Endothelial cell of umbilical vein (primary cell): ENCODE measurements at regions not wholly inside any gene's neighbourhood (a gene's known extent, or its start where the extent isn't known, plus 50 kb on each side); places are given as distances from the start of the nearest gene placed in this dataset.

Experiments used
- BruUV-seq: library from RNA; stranded (reverse); fragments of 400-500 nt; replicated peaks from 2 replicates; lab custom pipeline; 2021; lab: Mats Ljungman, UMichigan
- CTCF ChIA-PET: fragments of 300-600, 350-600 bp; sonication (Branson Sonifier 250); formaldehyde crosslinking; loops from one replicate; lab custom pipeline; 2021; ENCODE audit warnings: antibody characterized with exemption, inconsistent platforms; lab: Charles Lee
- POLR2A ChIA-PET: fragments of 300-600, 350-600 bp; sonication (Branson Sonifier 250); formaldehyde crosslinking; loops from one replicate; lab custom pipeline; 2021; ENCODE audit warnings: antibody characterized with exemption, inconsistent platforms; lab: Charles Lee
- DNase-seq: peaks from one replicate; pipeline ENCODE4 v3.0.0-alpha.2; 2011; ENCODE audit warnings: low read depth, low spot score
- FAIRE-seq: peaks from 2 replicates; lab custom pipeline; 2011; peaks lifted over from hg19 to GRCh38; lab: Jason Lieb, UNC
- H2AFZ ChIP-seq: 2 replicates; pipeline ENCODE4 v1.6.0; 2012; ENCODE audit warnings: low read depth, low read length, control low read depth, inconsistent platforms
- H3K27ac ChIP-seq: 2 replicates; pipeline ENCODE4 v1.5.1; 2011; ENCODE audit warnings: low read depth, mild to moderate bottlenecking, control low read depth, low read length, moderate library complexity; ENCODE audit not compliant: insufficient read depth
- H3K27me3 ChIP-seq, 2 experiments: 2 replicates each; pipeline versions ENCODE4 v1.6.0 to v1.6.1; 2011; ENCODE audit warnings: low read length in 2 of 2, mixed read lengths in 1 of 2; ENCODE audit not compliant: control insufficient read depth in 2 of 2, insufficient read depth in 2 of 2
- H3K36me3 ChIP-seq, 2 experiments: 2 replicates in 1 of 2; 3 replicates in 1 of 2; pipeline ENCODE4 v1.5.1; 2011; ENCODE audit warnings: low read length in 2 of 2, mild to moderate bottlenecking in 1 of 2, moderate library complexity in 1 of 2; ENCODE audit not compliant: control insufficient read depth in 2 of 2, insufficient read depth in 2 of 2; ENCODE audit errors: extremely low read depth in 1 of 2
- H3K4me1 ChIP-seq: 3 replicates; pipeline ENCODE4 v1.5.1; 2011; ENCODE audit warnings: mild to moderate bottlenecking, low read length; ENCODE audit not compliant: control insufficient read depth, insufficient read depth; ENCODE audit errors: extremely low read depth
- H3K4me2 ChIP-seq: 2 replicates; pipeline ENCODE4 v1.6.1; 2011; ENCODE audit warnings: low read length, control low read depth, mixed read lengths; ENCODE audit not compliant: insufficient read depth
- H3K4me3 ChIP-seq, 3 experiments: fragments of 200-600 bp in 1 of 3; sonication (generic), shearing (Covaris generic) in 1 of 3; replicated peaks in 1 of 3; 2 replicates each; pipeline ENCODE4 v1.5.1; 2011 to 2016; ENCODE audit warnings: control low read depth in 3 of 3, low read length in 3 of 3, mild to moderate bottlenecking in 2 of 3, inconsistent platforms in 1 of 3, low read depth in 1 of 3, moderate library complexity in 1 of 3; ENCODE audit not compliant: insufficient read depth in 1 of 3
- H3K79me2 ChIP-seq: 2 replicates; pipeline ENCODE4 v1.6.0; 2012; ENCODE audit warnings: low read length, inconsistent platforms; ENCODE audit not compliant: control insufficient read depth, insufficient read depth
- H3K9ac ChIP-seq: replicated peaks from 2 replicates; pipeline ENCODE3; 2011; ENCODE audit warnings: low read length, control low read depth; ENCODE audit not compliant: insufficient read depth; ENCODE audit errors: extremely low read depth
- H3K9me1 ChIP-seq: replicated peaks from 3 replicates; pipeline ENCODE4 v1.6.0; 2011; ENCODE audit warnings: mild to moderate bottlenecking, low read length; ENCODE audit not compliant: control insufficient read depth, insufficient read depth; ENCODE audit errors: extremely low read depth
- H3K9me3 ChIP-seq: replicated peaks from 2 replicates; pipeline ENCODE4 v1.5.1; 2012; ENCODE audit warnings: low read length, inconsistent platforms; ENCODE audit not compliant: control insufficient read depth, insufficient read depth
- H4K20me1 ChIP-seq: replicated peaks from 2 replicates; pipeline ENCODE3; 2011; ENCODE audit warnings: mild to moderate bottlenecking, low read length; ENCODE audit not compliant: control insufficient read depth, insufficient read depth; ENCODE audit errors: extremely low read depth
- FOS ChIP-seq: IDR thresholded peaks from 2 replicates; pipeline ENCODE4 v1.6.1; 2011; ENCODE audit warnings: mild to moderate bottlenecking, low read length, moderate library complexity, borderline replicate concordance; ENCODE audit not compliant: insufficient read depth
- GATA2 ChIP-seq: IDR thresholded peaks from 2 replicates; pipeline ENCODE4 v1.7.0; 2011; ENCODE audit warnings: low read depth, mild to moderate bottlenecking, moderate library complexity, mixed read lengths, low read length; ENCODE audit not compliant: insufficient read length, insufficient read depth
- JUN ChIP-seq: IDR thresholded peaks from 2 replicates; pipeline ENCODE4 v1.6.1; 2011; ENCODE audit warnings: borderline replicate concordance, low read depth; ENCODE audit not compliant: insufficient read length, insufficient read depth
- MAX ChIP-seq: IDR thresholded peaks from 2 replicates; pipeline ENCODE4 v1.6.1; 2011; ENCODE audit not compliant: insufficient read depth, insufficient read length
- MYC ChIP-seq: IDR thresholded peaks from one replicate; pipeline ENCODE4 v1.6.1; 2011; ENCODE audit warnings: mild to moderate bottlenecking, low read depth, low read length
- POLR2A ChIP-seq: IDR thresholded peaks from 2 replicates; pipeline ENCODE4 v1.6.1; 2012; ENCODE audit warnings: low read depth, mild to moderate bottlenecking, control low read depth, low read length
- POLR2AphosphoS5 ChIP-seq: IDR thresholded peaks from 2 replicates; pipeline ENCODE4 v1.6.1; 2012; ENCODE audit warnings: low read depth, mild to moderate bottlenecking, control low read depth, low read length, moderate library complexity; ENCODE audit not compliant: insufficient read depth
- dilution Hi-C: fragments of 300-500 bp; cut with MboI; formaldehyde crosslinking; loops from one replicate; pipeline ENCODE4 v1.15.0; 2019; ENCODE audit warnings: low sequenced_read_pairs; ENCODE audit not compliant: extremely low pct_ligation_motif_present
- intact Hi-C: fragments of 100-400 bp; cut with micrococcal nuclease; formaldehyde crosslinking; loops from one replicate; pipeline ENCODE4 v1.10.0; 2022
- TF ChIP-seq, protein P1 (sequence below), 2 donors: IDR thresholded peaks; 1 replicate in 1 of 2; 2 replicates in 1 of 2; pipeline ENCODE4 v1.5.1; 2011; ENCODE audit warnings: low read length in 2 of 2, mild to moderate bottlenecking in 2 of 2, moderate library complexity in 2 of 2, control low read depth in 1 of 2, inconsistent platforms in 1 of 2, low read depth in 1 of 2; ENCODE audit not compliant: insufficient read depth in 1 of 2; ENCODE audit errors: extremely low read depth in 1 of 2

- TF ChIP-seq MYC (no peak), FOS (no peak), JUN (no peak), GATA2 (no peak), POLR2AphosphoS5 (no peak), MAX (no peak), POLR2A (no peak)
- TF ChIP-seq, protein P1, sequence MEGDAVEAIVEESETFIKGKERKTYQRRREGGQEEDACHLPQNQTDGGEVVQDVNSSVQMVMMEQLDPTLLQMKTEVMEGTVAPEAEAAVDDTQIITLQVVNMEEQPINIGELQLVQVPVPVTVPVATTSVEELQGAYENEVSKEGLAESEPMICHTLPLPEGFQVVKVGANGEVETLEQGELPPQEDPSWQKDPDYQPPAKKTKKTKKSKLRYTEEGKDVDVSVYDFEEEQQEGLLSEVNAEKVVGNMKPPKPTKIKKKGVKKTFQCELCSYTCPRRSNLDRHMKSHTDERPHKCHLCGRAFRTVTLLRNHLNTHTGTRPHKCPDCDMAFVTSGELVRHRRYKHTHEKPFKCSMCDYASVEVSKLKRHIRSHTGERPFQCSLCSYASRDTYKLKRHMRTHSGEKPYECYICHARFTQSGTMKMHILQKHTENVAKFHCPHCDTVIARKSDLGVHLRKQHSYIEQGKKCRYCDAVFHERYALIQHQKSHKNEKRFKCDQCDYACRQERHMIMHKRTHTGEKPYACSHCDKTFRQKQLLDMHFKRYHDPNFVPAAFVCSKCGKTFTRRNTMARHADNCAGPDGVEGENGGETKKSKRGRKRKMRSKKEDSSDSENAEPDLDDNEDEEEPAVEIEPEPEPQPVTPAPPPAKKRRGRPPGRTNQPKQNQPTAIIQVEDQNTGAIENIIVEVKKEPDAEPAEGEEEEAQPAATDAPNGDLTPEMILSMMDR (IDR thresholded peaks at IDR 0.05; ENCODE audit: extremely low read depth in 1 of 2, insufficient read depth in 1 of 2, low read depth in 1 of 2, low read length in 2 of 2): no peak
- Histone ChIP-seq H3K36me3 (no peaks in the 10 kb centered on the region), H3K4me2 (no peak overlapping the region), H3K4me3 (no peak overlapping the region), H3K27ac (no peak overlapping the region), H3K79me2 (no peaks in the 10 kb centered on the region), H3K4me1 (no peaks in the 10 kb centered on the region), H4K20me1 (no peaks in the 10 kb centered on the region), H2AFZ (no peak overlapping the region), H3K9ac (no peak overlapping the region), H3K27me3 (no peaks in the 10 kb centered on the region), H3K9me3 (no peaks in the 10 kb centered on the region), H3K9me1 (no peaks in the 10 kb centered on the region)
- intact Hi-C loops: no loop called here
- no peak for DNase-seq
- no TSS peak for BruUV-seq
- dilution Hi-C loops: no loop called here
- ChIA-PET CTCF (no interaction called here), POLR2A (no interaction called here)
- FAIRE-seq: no peak
Observed at GRCh38 chr2:14884651-14885050, 252.1 kb downstream of the LRATD1 start.
